Chondrocyte (in vitro differentiated cells): ENCODE measurements at regions not wholly inside any gene's neighbourhood (a gene's known extent, or its start where the extent isn't known, plus 50 kb on each side); places are given as distances from the start of the nearest gene placed in this dataset.

Experiments
- DNase-seq: peaks from one replicate; pipeline ENCODE4 v3.0.0; 2021; ENCODE audit warnings: mixed read lengths, low spot score
- H3K27ac Mint-ChIP-seq: one replicate; pipeline ENCODE4 v1.8.0; 2021; ENCODE audit warnings: mild to moderate bottlenecking, moderate library complexity, mixed read lengths; ENCODE audit not compliant: unreplicated experiment
- H3K27me3 Mint-ChIP-seq: 2 replicates; pipeline ENCODE4 v1.8.0; 2021; ENCODE audit warnings: low read depth, mixed read lengths
- H3K36me3 Mint-ChIP-seq: 2 replicates; pipeline ENCODE4 v1.8.0; 2021; ENCODE audit warnings: low read depth, mixed read lengths
- H3K4me1 Mint-ChIP-seq: 2 replicates; pipeline ENCODE4 v1.8.0; 2021; ENCODE audit warnings: low read depth, mild to moderate bottlenecking, mixed read lengths
- H3K4me3 Mint-ChIP-seq: one replicate; pipeline ENCODE4 v1.8.0; 2021; ENCODE audit warnings: mild to moderate bottlenecking, moderate library complexity, mixed read lengths; ENCODE audit not compliant: unreplicated experiment
- H3K9me3 Mint-ChIP-seq: 2 replicates; pipeline ENCODE4 v1.8.0; 2021; ENCODE audit warnings: low read depth, mixed read lengths
- TF ChIP-seq, protein P1 (sequence below): fragments of 200-600 bp; sonication (generic); IDR thresholded peaks from 2 replicates; pipeline ENCODE4 v1.5.0; 2021; ENCODE audit warnings: antibody characterized with exemption, mild to moderate bottlenecking, moderate library complexity

DNA sequence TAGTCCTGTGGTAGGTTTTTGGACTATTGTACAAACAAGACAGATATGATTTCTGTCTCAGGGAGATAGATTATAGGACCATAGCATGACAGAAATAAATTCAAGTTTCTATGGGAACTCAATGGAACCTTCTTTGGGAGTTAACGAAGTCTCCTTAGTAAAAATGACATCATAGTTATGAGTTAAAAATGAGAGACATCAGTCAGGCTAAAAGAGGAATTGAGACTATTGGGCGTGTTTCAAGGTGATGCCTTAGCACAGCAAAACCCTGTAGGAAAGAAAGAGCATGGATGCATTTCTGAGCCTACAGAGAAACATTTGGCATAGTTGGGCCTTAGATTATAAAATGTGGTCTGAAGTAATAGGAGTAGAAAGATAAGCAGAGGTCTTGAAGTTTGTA is 1909.1 kb upstream of the PCDH7 start:
- Mint-ChIP-seq H3K27me3 (no peaks in the 10 kb centered on the region), H3K4me1 (no peaks in the 10 kb centered on the region), H3K36me3 (no peaks in the 10 kb centered on the region), H3K27ac (no peak overlapping the region), H3K9me3 (peaks cover 19% of the 10 kb centered on the region), H3K4me3 (no peak overlapping the region)
- TF ChIP-seq, protein P1, sequence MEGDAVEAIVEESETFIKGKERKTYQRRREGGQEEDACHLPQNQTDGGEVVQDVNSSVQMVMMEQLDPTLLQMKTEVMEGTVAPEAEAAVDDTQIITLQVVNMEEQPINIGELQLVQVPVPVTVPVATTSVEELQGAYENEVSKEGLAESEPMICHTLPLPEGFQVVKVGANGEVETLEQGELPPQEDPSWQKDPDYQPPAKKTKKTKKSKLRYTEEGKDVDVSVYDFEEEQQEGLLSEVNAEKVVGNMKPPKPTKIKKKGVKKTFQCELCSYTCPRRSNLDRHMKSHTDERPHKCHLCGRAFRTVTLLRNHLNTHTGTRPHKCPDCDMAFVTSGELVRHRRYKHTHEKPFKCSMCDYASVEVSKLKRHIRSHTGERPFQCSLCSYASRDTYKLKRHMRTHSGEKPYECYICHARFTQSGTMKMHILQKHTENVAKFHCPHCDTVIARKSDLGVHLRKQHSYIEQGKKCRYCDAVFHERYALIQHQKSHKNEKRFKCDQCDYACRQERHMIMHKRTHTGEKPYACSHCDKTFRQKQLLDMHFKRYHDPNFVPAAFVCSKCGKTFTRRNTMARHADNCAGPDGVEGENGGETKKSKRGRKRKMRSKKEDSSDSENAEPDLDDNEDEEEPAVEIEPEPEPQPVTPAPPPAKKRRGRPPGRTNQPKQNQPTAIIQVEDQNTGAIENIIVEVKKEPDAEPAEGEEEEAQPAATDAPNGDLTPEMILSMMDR = no peak
- DNase-seq = no peak

DNA sequence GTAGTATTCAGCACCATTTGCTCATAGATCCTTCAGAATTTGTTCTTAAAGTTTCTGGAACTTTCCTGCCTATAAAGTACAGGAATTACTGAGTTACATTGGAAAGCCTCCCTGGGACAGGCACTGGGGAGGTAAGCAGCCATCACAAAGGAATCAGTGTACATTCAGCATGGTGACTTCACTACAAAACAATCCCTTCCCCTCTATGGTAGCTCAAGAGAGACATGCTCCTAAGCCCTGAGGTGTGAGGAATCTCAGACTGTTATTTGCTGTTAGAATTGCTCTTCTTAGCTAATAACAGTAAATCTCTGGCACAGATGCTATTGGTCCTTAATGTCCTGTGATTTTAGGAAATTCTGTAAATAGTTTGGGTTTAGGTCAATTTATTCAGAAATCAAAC is 1898.0 kb upstream of the PCDH7 start:
- Mint-ChIP-seq H3K27me3 (no peaks in the 10 kb centered on the region), H3K4me3 (no peak overlapping the region), H3K27ac (no peak overlapping the region), H3K4me1 (no peaks in the 10 kb centered on the region), H3K36me3 (peaks cover 3% of the 10 kb centered on the region), H3K9me3 (peaks cover 16% of the 10 kb centered on the region)
- DNase-seq = no peak
- TF ChIP-seq, protein P1 = no peak

DNA sequence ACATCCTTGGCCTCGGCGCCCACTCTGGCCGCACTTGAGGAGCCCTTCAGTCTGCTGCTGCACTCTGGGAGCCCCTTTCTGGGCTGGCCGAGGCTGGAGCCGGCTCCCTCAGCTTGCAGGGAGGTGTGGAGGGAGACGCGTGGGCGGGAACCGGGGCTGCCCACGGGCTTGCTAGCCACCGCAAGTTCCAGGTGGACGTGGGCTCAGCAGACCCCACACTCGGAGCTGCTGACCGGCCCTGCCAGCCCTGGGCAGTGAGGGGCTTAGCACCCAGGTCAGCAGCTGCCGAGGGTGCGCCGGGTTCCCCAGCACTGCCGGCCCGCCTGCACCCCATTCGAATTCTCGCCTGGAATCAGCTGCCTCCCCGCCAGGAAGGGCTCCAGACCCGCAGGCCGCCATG is 1892.3 kb upstream of the PCDH7 start:
- H3K4me1 Mint-ChIP-seq = no peaks in the 10 kb centered on the region
- no peak overlapping the region for H3K4me3 Mint-ChIP-seq
- no peak overlapping the region for H3K27ac Mint-ChIP-seq
- no peaks in the 10 kb centered on the region for H3K27me3 Mint-ChIP-seq
- DNase-seq = no peak
- H3K9me3 Mint-ChIP-seq = peaks cover 13% of the 10 kb centered on the region
- TF ChIP-seq, protein P1 = no peak
- H3K36me3 Mint-ChIP-seq = no peaks in the 10 kb centered on the region

DNA sequence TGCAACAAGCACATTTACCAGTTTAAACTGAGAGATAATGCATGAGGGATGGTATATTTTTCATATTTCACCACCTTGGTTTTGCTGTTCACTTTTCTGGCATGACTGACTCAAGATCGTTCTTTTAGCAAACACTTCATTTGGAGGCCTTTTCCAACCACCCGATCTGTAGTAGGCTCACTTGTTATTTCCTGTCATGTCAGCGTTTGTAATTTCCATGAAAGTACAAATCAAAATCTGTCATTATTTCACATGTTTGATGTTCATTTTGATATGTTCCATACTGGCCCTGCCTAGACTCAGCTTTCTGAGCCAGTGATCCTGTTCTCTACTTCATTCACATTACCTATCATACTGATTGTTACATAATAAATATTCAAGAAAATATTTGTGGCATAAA is 1888.3 kb upstream of the PCDH7 start:
- H3K36me3 Mint-ChIP-seq = no peaks in the 10 kb centered on the region
- no peaks in the 10 kb centered on the region for H3K4me1 Mint-ChIP-seq
- TF ChIP-seq, protein P1 = no peak
- no peak overlapping the region for H3K4me3 Mint-ChIP-seq
- no peak overlapping the region for H3K27ac Mint-ChIP-seq
- no peaks in the 10 kb centered on the region for H3K27me3 Mint-ChIP-seq
- DNase-seq = no peak
- peaks cover 9% of the 10 kb centered on the region for H3K9me3 Mint-ChIP-seq

DNA sequence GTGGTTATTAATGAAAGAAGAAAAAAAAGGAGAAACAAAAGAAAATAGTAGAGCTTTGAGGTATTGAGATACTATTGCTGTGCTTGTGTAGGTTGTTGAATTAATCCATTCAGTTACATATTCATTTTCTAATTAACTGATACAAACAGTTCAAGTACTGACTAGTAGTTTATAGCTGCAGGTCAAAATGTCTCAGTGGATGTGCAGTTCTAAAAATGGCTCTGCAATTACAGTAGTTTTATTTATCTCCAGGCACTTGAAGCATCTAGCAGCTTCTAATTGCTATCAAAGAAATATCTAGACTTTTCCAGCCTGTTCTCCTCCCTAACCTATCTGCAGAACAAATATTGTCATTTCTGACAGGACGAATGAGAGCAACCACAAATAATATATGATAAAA is 1887.7 kb upstream of the PCDH7 start:
- H3K27ac Mint-ChIP-seq = no peak overlapping the region

More for the DNA sequence above, 1887.7 kb upstream of the PCDH7 start:
- peaks cover 5% of the 10 kb centered on the region for H3K9me3 Mint-ChIP-seq
- H3K4me1 Mint-ChIP-seq = no peaks in the 10 kb centered on the region
- H3K4me3 Mint-ChIP-seq = no peak overlapping the region
- no peak for DNase-seq
- H3K27me3 Mint-ChIP-seq = no peaks in the 10 kb centered on the region
- TF ChIP-seq, protein P1 = no peak
- no peaks in the 10 kb centered on the region for H3K36me3 Mint-ChIP-seq
